HEK293 (cell line): ENCODE measurements at regions not wholly inside any gene's neighbourhood (a gene's known extent, or its start where the extent isn't known, plus 50 kb on each side); places are given as distances from the start of the nearest gene placed in this dataset.

ENCODE experiments used
- CTCF ChIA-PET: fragments of 350-600 bp; formaldehyde crosslinking; extraction: SDS; loops from one replicate; lab custom pipeline; 2021; ENCODE audit warnings: antibody characterized with exemption; lab: Yijun Ruan, JAX
- POLR2A ChIA-PET: fragments of 300-600 bp; formaldehyde crosslinking; extraction: SDS; loops from one replicate; lab custom pipeline; 2020; ENCODE audit warnings: antibody characterized with exemption, inconsistent platforms; lab: Yijun Ruan, JAX
- H3K27ac ChIP-seq: fragments of 200-500 bp; sonication (Bioruptor generic); 2 replicates; pipeline ENCODE4 v1.5.1; 2014; ENCODE audit warnings: low read depth, low read length, control low read depth, inconsistent platforms; ENCODE audit errors: extremely low read depth
- H3K36me3 ChIP-seq, 2 experiments: fragments of 200-500 bp in 1 of 2; sonication (Bioruptor generic) in 1 of 2; 1 replicate in 1 of 2; 2 replicates in 1 of 2; pipeline ENCODE4 v1.5.1; 2014 to 2017; ENCODE audit warnings: inconsistent platforms in 2 of 2, low read length in 2 of 2; ENCODE audit not compliant: control insufficient read depth in 2 of 2, insufficient read depth in 1 of 2
- H3K4me1 ChIP-seq: fragments of 200-500 bp; sonication (Bioruptor generic); 2 replicates; pipeline ENCODE4 v1.5.1; 2014; ENCODE audit warnings: mild to moderate bottlenecking, low read length, inconsistent platforms; ENCODE audit not compliant: control insufficient read depth, insufficient read depth
- H3K4me3 ChIP-seq: 2 replicates; pipeline ENCODE4 v1.5.1; 2011; ENCODE audit warnings: low read depth, mild to moderate bottlenecking, control low read depth, low read length, moderate library complexity
- H3K9me3 ChIP-seq: fragments of 200-500 bp; sonication (Bioruptor generic); 2 replicates; pipeline ENCODE4 v1.5.1; 2014; ENCODE audit warnings: low read depth, low read length, inconsistent platforms; ENCODE audit not compliant: control insufficient read depth, insufficient read depth
- ATF2 ChIP-seq: fragments of 450-650 bp; formaldehyde crosslinking; IDR thresholded peaks from 2 replicates; pipeline ENCODE4 v1.5.1; 2016; ENCODE audit warnings: missing biosample characterization, missing genetic modification characterization, low read depth
- BCL11B ChIP-seq: fragments of 450-650 bp; formaldehyde crosslinking; IDR thresholded peaks from 2 replicates; pipeline ENCODE4 v1.5.1; 2016; ENCODE audit warnings: low read depth, missing biosample characterization, missing genetic modification characterization
- PATZ1 ChIP-seq: fragments of 450-650 bp; formaldehyde crosslinking; IDR thresholded peaks from 2 replicates; pipeline ENCODE4 v1.5.1; 2016; ENCODE audit warnings: missing biosample characterization, missing genetic modification characterization
- ZBTB10 ChIP-seq: fragments of 450-650 bp; formaldehyde crosslinking; IDR thresholded peaks from 2 replicates; pipeline ENCODE4 v1.5.1; 2016; ENCODE audit warnings: missing biosample characterization, missing genetic modification characterization
- ZFP41 ChIP-seq: fragments of 450-650 bp; formaldehyde crosslinking; IDR thresholded peaks from 2 replicates; pipeline ENCODE4 v1.5.1; 2016; ENCODE audit warnings: missing biosample characterization, missing genetic modification characterization, borderline replicate concordance
- ZNF146 ChIP-seq: fragments of 450-650 bp; formaldehyde crosslinking; IDR thresholded peaks from 2 replicates; pipeline ENCODE4 v1.5.1; 2016; ENCODE audit warnings: missing biosample characterization, missing genetic modification characterization
- ZNF157 ChIP-seq: fragments of 450-650 bp; formaldehyde crosslinking; IDR thresholded peaks from 2 replicates; pipeline ENCODE4 v1.5.1; 2016; ENCODE audit warnings: missing biosample characterization, missing genetic modification characterization
- ZNF341 ChIP-seq: fragments of 450-650 bp; formaldehyde crosslinking; IDR thresholded peaks from 2 replicates; pipeline ENCODE4; 2016; ENCODE audit warnings: low read depth, missing biosample characterization, missing genetic modification characterization
- ZNF354C ChIP-seq: fragments of 450-650 bp; formaldehyde crosslinking; IDR thresholded peaks from 2 replicates; pipeline ENCODE4 v1.5.1; 2016; ENCODE audit warnings: missing biosample characterization, missing genetic modification characterization, low read depth, borderline replicate concordance
- ZNF362 ChIP-seq: fragments of 450-650 bp; formaldehyde crosslinking; IDR thresholded peaks from 2 replicates; pipeline ENCODE4 v1.5.1; 2016; ENCODE audit warnings: missing biosample characterization, missing genetic modification characterization
- ZNF580 ChIP-seq: fragments of 450-650 bp; formaldehyde crosslinking; IDR thresholded peaks from 2 replicates; pipeline ENCODE4 v1.5.1; 2016; ENCODE audit warnings: missing biosample characterization, missing genetic modification characterization
- ZNF596 ChIP-seq: fragments of 450-650 bp; IDR thresholded peaks from 2 replicates; pipeline ENCODE4 v1.5.0; 2018; ENCODE audit warnings: missing biosample characterization, mild to moderate bottlenecking, missing genetic modification characterization, moderate library complexity
- ZNF623 ChIP-seq: fragments of 450-650 bp; formaldehyde crosslinking; IDR thresholded peaks from 2 replicates; pipeline ENCODE4 v1.5.1; 2016; ENCODE audit warnings: missing biosample characterization, missing genetic modification characterization
- ZNF76 ChIP-seq: fragments of 450-650 bp; formaldehyde crosslinking; IDR thresholded peaks from 2 replicates; pipeline ENCODE4; 2016; ENCODE audit warnings: low read depth, missing biosample characterization, missing genetic modification characterization, borderline replicate concordance
- ZNF791 ChIP-seq: fragments of 450-650 bp; formaldehyde crosslinking; IDR thresholded peaks from 2 replicates; pipeline ENCODE4 v1.5.1; 2016; ENCODE audit warnings: missing biosample characterization, missing genetic modification characterization
- TF ChIP-seq, protein P1 (sequence below): fragments of 450-650 bp; formaldehyde crosslinking; IDR thresholded peaks from 2 replicates; pipeline ENCODE4 v1.5.1; 2017; ENCODE audit warnings: missing biosample characterization, missing genetic modification characterization
- TF ChIP-seq, protein P2 (sequence below): fragments of 450-650 bp; formaldehyde crosslinking; IDR thresholded peaks from 2 replicates; pipeline ENCODE4 v1.5.1; 2017; ENCODE audit warnings: missing biosample characterization, missing genetic modification characterization

GRCh38 chr4:17296921-17297890 is 214.7 kb downstream of the QDPR start:
- Histone ChIP-seq H3K4me1 (no peaks in the 10 kb centered on the region), H3K27ac (no peak overlapping the region), H3K9me3 (no peaks in the 10 kb centered on the region), H3K36me3 (no peaks in the 10 kb centered on the region), H3K4me3 (no peak overlapping the region)
- CTCF ChIA-PET = no interaction called here
- POLR2A ChIA-PET = no interaction called here
- TF ChIP-seq ZBTB10 (tag by site-specific recombination) (no peak), BCL11B (tag by site-specific recombination) (no peak), ZNF341 (tag by site-specific recombination) (no peak), ZFP41 (tag by site-specific recombination) (no peak)

DNA sequence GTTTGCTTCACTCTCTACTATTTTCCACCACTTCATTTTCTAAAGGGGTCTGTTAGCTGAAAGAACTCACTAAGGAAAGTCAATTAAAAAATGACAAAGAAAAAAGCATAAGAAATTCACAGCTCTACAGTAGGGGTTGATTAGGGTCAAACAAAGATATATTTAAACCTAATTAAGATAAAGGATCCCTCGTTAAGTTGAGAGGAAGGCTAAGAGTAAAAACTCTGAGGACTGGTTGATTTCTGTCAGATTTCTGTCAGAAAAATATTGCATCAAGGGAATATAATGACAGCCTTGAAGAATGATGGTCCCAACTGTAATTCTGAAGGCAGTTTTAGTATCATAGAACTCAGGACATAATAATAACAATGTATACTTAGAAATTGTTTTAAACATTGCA is 218.0 kb downstream of the QDPR start:
- ChIA-PET POLR2A (no interaction called here), CTCF (no interaction called here)
- no peak overlapping the region for H3K4me3 ChIP-seq
- no peaks in the 10 kb centered on the region for H3K9me3 ChIP-seq
- no peak overlapping the region for H3K27ac ChIP-seq
- no peaks in the 10 kb centered on the region for H3K36me3 ChIP-seq
- no peaks in the 10 kb centered on the region for H3K4me1 ChIP-seq
- TF ChIP-seq ZNF596 (tag by site-specific recombination) (no peak), ZBTB10 (tag by site-specific recombination) (no peak), ZNF146 (tag by site-specific recombination) (no peak), ZNF580 (no peak), ZNF157 (tag by site-specific recombination) (no peak), PATZ1 (tag by site-specific recombination) (no peak), ZNF623 (tag by site-specific recombination) (no peak), ZNF76 (no peak), ATF2 (tag by site-specific recombination) (no peak), ZNF362 (tag by site-specific recombination) (no peak), ZNF791 (no peak), ZNF354C (tag by site-specific recombination) (no peak)
- TF ChIP-seq, protein P1, sequence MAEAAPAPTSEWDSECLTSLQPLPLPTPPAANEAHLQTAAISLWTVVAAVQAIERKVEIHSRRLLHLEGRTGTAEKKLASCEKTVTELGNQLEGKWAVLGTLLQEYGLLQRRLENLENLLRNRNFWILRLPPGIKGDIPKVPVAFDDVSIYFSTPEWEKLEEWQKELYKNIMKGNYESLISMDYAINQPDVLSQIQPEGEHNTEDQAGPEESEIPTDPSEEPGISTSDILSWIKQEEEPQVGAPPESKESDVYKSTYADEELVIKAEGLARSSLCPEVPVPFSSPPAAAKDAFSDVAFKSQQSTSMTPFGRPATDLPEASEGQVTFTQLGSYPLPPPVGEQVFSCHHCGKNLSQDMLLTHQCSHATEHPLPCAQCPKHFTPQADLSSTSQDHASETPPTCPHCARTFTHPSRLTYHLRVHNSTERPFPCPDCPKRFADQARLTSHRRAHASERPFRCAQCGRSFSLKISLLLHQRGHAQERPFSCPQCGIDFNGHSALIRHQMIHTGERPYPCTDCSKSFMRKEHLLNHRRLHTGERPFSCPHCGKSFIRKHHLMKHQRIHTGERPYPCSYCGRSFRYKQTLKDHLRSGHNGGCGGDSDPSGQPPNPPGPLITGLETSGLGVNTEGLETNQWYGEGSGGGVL = no peak
- TF ChIP-seq, protein P2, sequence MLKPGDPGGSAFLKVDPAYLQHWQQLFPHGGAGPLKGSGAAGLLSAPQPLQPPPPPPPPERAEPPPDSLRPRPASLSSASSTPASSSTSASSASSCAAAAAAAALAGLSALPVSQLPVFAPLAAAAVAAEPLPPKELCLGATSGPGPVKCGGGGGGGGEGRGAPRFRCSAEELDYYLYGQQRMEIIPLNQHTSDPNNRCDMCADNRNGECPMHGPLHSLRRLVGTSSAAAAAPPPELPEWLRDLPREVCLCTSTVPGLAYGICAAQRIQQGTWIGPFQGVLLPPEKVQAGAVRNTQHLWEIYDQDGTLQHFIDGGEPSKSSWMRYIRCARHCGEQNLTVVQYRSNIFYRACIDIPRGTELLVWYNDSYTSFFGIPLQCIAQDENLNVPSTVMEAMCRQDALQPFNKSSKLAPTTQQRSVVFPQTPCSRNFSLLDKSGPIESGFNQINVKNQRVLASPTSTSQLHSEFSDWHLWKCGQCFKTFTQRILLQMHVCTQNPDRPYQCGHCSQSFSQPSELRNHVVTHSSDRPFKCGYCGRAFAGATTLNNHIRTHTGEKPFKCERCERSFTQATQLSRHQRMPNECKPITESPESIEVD (tag by site-specific recombination) = no peak
